DND-41 (cell line): ENCODE measurements at regions not wholly inside any gene's neighbourhood (a gene's known extent, or its start where the extent isn't known, plus 50 kb on each side); places are given as distances from the start of the nearest gene placed in this dataset.

ENCODE experiments used
- EZH2 ChIP-seq: IDR thresholded peaks from 3 replicates; pipeline ENCODE4 v1.6.1; 2012; ENCODE audit warnings: borderline replicate concordance, low read depth, mild to moderate bottlenecking, moderate library complexity, low read length, inconsistent platforms; ENCODE audit not compliant: severe bottlenecking
- TF ChIP-seq, protein P1 (sequence below): IDR thresholded peaks from 2 replicates; pipeline ENCODE4 v1.5.1; 2012; ENCODE audit warnings: borderline replicate concordance, low read length, moderate library complexity, mild to moderate bottlenecking; ENCODE audit not compliant: poor library complexity, severe bottlenecking; ENCODE audit errors: extremely low read depth

DNA sequence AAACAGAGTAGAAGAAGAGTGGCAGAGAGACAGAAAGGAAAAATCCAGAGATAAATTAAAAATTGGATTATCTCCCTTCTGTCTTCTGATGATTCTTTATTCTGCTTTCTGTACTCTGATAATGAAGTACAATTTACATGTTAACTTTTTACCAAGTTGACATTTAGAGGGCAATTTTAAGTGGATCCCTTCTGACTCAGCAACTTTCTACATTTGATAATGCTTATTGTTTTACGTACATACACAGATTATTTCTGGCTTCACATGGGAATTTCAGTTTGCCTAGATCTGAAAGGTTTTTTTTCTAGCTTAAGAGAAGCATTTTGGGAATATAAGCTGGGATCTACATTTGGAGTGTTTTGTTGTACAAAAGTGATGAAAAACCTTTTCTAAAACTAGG is 491.3 kb downstream of the OTOL1 start:
- TF ChIP-seq, protein P1, sequence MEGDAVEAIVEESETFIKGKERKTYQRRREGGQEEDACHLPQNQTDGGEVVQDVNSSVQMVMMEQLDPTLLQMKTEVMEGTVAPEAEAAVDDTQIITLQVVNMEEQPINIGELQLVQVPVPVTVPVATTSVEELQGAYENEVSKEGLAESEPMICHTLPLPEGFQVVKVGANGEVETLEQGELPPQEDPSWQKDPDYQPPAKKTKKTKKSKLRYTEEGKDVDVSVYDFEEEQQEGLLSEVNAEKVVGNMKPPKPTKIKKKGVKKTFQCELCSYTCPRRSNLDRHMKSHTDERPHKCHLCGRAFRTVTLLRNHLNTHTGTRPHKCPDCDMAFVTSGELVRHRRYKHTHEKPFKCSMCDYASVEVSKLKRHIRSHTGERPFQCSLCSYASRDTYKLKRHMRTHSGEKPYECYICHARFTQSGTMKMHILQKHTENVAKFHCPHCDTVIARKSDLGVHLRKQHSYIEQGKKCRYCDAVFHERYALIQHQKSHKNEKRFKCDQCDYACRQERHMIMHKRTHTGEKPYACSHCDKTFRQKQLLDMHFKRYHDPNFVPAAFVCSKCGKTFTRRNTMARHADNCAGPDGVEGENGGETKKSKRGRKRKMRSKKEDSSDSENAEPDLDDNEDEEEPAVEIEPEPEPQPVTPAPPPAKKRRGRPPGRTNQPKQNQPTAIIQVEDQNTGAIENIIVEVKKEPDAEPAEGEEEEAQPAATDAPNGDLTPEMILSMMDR = no peak
- TF ChIP-seq EZH2 = no peak
